ENCODE measurements at regions not wholly inside any gene's neighbourhood (a gene's known extent, or its start where the extent isn't known, plus 50 kb on each side); places are given as distances from the start of the nearest gene placed in this dataset.

GRCh38 chr3:176202652-176203051 is 994.6 kb downstream of the TBL1XR1 start:
- TF ChIP-seq CTCF (IDR thresholded peaks at IDR 0.05) (no peak), POLR2A (IDR thresholded peaks at IDR 0.05) (no peak)

Data from lower leg skin (tissue), 3 donors.